Activated T-helper 17 cell treated with anti-CD3 and anti-CD28 coated beads, Interleukin-2, amount 50 U/mL, for 72 hours (primary cell): ENCODE measurements at regions not wholly inside any gene's neighbourhood (a gene's known extent, or its start where the extent isn't known, plus 50 kb on each side); places are given as distances from the start of the nearest gene placed in this dataset.

Experiments used
- ATAC-seq: fragments of 150-1000 bp; cut with Tn5 transposase; replicated peaks from 2 replicates; pipeline ENCODE4 v1.10.0; 2021; ENCODE audit warnings: mild to moderate bottlenecking, moderate library complexity
- H3K27ac Mint-ChIP-seq: one replicate; pipeline ENCODE4 v1.8.0; 2022; ENCODE audit warnings: mixed read lengths
- H3K27me3 Mint-ChIP-seq: one replicate; pipeline ENCODE4 v1.8.0; 2022; ENCODE audit warnings: mixed read lengths
- H3K36me3 Mint-ChIP-seq: one replicate; pipeline ENCODE4 v1.8.0; 2022; ENCODE audit warnings: low read depth, mild to moderate bottlenecking, mixed read lengths
- H3K4me1 Mint-ChIP-seq: one replicate; pipeline ENCODE4 v1.8.0; 2022; ENCODE audit warnings: mixed read lengths
- H3K4me3 Mint-ChIP-seq: one replicate; pipeline ENCODE4 v1.8.0; 2022; ENCODE audit warnings: mild to moderate bottlenecking, mixed read lengths
- H3K9me3 Mint-ChIP-seq: one replicate; pipeline ENCODE4 v1.8.0; 2022; ENCODE audit warnings: mixed read lengths

- no peaks in the 10 kb centered on the region for H3K4me1 Mint-ChIP-seq
- H3K36me3 Mint-ChIP-seq: no peaks in the 10 kb centered on the region
- H3K4me3 Mint-ChIP-seq: no peak overlapping the region
- no peak for ATAC-seq
- no peaks in the 10 kb centered on the region for H3K27me3 Mint-ChIP-seq
- H3K27ac Mint-ChIP-seq: no peak overlapping the region
- H3K9me3 Mint-ChIP-seq: no peaks in the 10 kb centered on the region
Measured at GRCh38 chr6:81694855-81695254, 57.6 kb downstream of the TENT5A start.

DNA sequence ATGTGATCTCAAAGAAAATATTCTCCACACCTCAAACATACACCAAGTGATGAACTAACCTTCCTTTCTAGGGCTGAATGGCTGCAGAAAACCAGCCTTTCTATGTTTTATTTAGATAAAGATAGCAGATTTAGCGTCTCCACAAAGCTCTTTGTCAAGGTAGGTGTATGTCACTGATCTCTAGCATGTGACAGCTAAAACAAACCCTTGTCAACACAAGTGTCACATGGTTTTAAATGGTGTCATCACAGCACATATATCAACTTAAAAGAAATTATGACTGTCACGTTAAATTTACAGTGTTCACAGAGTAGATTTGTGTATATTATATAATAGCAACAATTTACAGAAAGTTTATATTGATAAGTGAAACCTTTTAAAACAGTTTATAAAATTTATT lies 58.3 kb downstream of the TENT5A start:
- H3K27ac Mint-ChIP-seq: no peak overlapping the region
- no peaks in the 10 kb centered on the region for H3K36me3 Mint-ChIP-seq
- no peak overlapping the region for H3K4me3 Mint-ChIP-seq
- no peaks in the 10 kb centered on the region for H3K27me3 Mint-ChIP-seq
- H3K4me1 Mint-ChIP-seq: no peaks in the 10 kb centered on the region
- no peaks in the 10 kb centered on the region for H3K9me3 Mint-ChIP-seq
- no peak for ATAC-seq

DNA sequence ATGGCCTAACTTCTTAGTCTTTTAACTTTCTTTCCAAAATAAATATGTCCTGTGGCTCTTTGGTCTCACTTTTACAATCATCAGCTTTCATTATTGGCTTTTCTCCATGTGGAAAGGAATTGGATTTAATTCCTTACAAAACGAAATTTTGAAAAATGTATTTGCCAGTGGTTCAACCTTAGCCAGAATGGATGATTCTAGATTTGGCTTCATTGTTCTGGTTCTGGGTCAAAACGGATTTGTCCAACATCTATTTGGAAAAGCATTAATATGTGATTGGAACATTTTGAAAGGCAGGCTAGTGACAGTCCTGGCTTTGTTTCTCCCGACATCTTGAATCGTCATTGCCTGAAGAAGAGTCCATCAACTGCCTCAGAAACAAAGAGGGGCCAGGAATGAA lies 59.2 kb downstream of the TENT5A start:
- no peaks in the 10 kb centered on the region for H3K27me3 Mint-ChIP-seq
- no peaks in the 10 kb centered on the region for H3K36me3 Mint-ChIP-seq
- no peak overlapping the region for H3K4me3 Mint-ChIP-seq
- no peaks in the 10 kb centered on the region for H3K9me3 Mint-ChIP-seq
- H3K27ac Mint-ChIP-seq: no peak overlapping the region
- H3K4me1 Mint-ChIP-seq: no peaks in the 10 kb centered on the region
- ATAC-seq: no peak

DNA sequence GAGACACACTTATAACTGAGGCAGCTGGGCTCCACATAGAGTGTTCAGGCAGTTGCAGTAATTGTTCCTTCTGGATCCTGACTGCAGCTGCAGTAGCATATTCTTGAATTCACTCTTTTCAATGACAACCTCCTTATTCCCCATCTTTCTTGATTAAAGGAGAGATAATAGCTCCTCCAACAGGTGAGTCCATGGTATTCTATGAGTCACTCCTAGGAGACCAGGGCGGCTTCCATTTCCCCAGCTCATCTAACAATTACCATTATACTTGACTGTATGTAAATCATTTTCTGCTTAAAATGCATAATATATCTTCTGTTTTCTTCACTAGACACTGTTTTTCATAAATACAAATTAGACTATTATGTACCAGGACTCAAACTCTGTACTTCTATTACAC lies 62.4 kb downstream of the TENT5A start:
- Mint-ChIP-seq H3K4me1 (no peaks in the 10 kb centered on the region), H3K27me3 (no peaks in the 10 kb centered on the region), H3K36me3 (no peaks in the 10 kb centered on the region), H3K9me3 (no peaks in the 10 kb centered on the region), H3K27ac (no peak overlapping the region), H3K4me3 (no peak overlapping the region)
- no peak for ATAC-seq

DNA sequence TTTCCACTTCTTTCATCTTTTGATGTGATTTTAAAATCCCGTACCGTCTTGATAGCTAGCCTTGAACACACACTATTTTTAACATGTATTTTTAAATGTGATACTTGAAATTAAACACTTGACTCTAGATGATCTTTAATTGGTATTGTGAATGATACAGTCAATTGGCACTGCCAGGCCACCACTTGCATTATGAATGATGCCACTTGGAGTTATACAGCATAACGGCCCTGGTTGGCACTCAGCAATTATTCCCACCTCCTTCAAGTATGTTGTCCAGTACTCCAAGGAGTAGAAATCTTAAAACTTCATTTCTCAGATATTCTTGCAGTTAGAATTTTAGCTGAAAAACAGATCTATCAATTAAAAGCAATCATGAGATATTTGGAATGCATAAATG lies 62.9 kb downstream of the TENT5A start:
- Mint-ChIP-seq H3K27ac (no peak overlapping the region), H3K36me3 (no peaks in the 10 kb centered on the region), H3K4me3 (no peak overlapping the region), H3K27me3 (no peaks in the 10 kb centered on the region), H3K9me3 (no peaks in the 10 kb centered on the region), H3K4me1 (no peaks in the 10 kb centered on the region)
- no peak for ATAC-seq

DNA sequence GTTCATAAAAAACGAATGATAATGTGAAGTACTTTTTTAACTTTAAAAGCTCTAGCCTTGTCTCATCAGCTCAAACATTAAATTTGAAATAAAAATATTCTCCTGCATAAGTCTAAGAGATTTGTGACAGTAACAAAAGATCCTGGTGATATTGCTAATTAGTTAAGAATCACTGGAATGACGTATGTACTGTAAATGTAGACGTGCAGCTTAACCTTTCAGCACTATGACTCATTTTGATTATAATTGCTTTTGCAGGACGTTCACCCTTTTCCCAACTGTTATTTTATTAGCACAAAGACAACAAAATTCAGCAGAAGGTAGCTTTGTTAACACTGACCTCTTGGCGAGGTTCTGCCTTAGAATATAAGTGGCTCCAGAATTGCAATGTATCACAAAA lies 68.6 kb downstream of the TENT5A start:
- no peaks in the 10 kb centered on the region for H3K27me3 Mint-ChIP-seq
- ATAC-seq: no peak
- H3K27ac Mint-ChIP-seq: no peak overlapping the region
- H3K4me3 Mint-ChIP-seq: no peak overlapping the region
- H3K9me3 Mint-ChIP-seq: no peaks in the 10 kb centered on the region
- H3K4me1 Mint-ChIP-seq: no peaks in the 10 kb centered on the region
- H3K36me3 Mint-ChIP-seq: no peaks in the 10 kb centered on the region

DNA sequence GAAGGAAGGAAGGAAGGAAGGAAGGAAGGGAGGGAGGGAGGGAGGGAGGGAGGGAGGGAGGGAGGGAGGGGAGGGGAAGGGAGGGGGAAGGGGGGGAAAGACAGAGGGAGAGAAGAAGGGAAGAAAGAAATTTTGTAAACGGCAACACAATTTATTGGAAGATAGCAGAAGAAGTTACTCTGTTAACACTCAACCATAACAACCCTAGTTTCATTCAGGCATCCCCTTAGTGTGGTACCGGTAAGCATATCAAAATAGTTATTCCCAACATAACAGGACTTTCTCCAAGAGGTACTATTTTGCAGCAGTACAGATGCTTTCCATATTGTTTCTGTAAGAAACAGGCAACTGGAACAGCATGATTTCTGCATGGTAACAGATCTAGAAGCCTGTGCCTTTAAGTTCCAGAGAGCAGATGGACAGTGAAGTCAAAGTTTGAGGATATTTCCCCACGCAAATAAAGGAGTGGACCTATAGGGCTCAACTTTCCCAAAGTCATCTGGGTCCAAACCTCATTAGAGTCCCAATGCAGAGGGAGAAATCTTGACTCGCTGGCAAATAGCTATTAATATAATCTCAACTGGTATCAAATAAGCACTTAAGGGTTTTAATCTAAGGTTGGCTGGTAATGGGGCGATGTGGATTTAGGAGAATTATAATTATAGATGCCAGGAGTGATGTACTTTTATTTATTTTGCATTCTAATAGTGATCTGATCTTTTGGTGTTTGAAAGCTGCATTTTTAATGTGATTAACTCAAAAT lies 69.4 kb downstream of the TENT5A start:
- H3K27me3 Mint-ChIP-seq: no peaks in the 10 kb centered on the region
- no peaks in the 10 kb centered on the region for H3K9me3 Mint-ChIP-seq
- ATAC-seq: no peak
- no peaks in the 10 kb centered on the region for H3K36me3 Mint-ChIP-seq
- no peaks in the 10 kb centered on the region for H3K4me1 Mint-ChIP-seq
- no peak overlapping the region for H3K27ac Mint-ChIP-seq
- no peak overlapping the region for H3K4me3 Mint-ChIP-seq

GRCh38 chr6:81682235-81682795 lies 70.2 kb downstream of the TENT5A start:
- ATAC-seq: no peak
- no peak overlapping the region for H3K4me3 Mint-ChIP-seq

DNA sequence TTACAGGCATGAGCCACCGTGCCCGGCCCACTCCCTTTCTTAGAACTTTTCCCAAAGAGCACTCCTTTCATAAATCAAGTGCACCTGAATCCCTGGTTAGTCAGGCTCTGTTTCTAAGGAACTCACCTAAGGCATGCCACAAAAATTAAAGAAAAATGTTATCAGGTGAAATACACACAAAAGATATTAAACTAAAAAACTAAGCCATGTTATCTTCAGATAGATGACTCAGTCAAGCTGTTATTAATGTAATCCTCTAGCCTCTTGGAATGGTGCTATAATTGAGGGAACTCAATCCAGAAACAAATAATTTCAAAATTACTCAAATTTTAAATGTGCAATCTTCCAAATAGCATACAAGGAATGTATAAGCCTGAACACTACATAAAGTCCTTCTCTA lies 83.0 kb downstream of the TENT5A start:
- Mint-ChIP-seq H3K4me1 (no peaks in the 10 kb centered on the region), H3K27me3 (no peaks in the 10 kb centered on the region), H3K4me3 (no peak overlapping the region), H3K36me3 (no peaks in the 10 kb centered on the region), H3K27ac (no peak overlapping the region), H3K9me3 (peaks cover 9% of the 10 kb centered on the region)
- no peak for ATAC-seq

More at GRCh38 chr6:81682235-81682795, 70.2 kb downstream of the TENT5A start:
- H3K4me1 Mint-ChIP-seq: no peaks in the 10 kb centered on the region
- H3K36me3 Mint-ChIP-seq: no peaks in the 10 kb centered on the region
- H3K9me3 Mint-ChIP-seq: no peaks in the 10 kb centered on the region
- H3K27ac Mint-ChIP-seq: no peak overlapping the region
- no peaks in the 10 kb centered on the region for H3K27me3 Mint-ChIP-seq

DNA sequence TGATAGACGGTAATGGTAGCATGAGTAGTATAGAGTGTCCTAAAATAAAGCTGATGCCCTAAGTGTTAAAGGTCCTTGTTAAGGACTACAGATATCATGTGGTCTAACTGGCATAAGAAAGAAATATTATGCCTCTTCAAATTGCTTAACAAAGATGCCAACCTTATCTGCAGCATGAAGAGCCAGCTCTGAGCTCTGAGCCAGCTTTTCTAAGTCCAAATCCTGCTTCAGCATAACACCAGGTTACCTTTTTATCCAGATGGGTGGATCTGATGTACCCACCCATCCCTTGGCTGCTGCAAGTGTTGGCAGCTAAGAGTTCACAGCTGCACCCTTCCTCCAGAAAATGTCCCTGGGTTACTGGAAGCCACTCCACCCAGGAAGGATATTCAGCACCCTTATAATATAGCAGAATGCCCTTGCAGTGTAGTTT lies 83.8 kb downstream of the TENT5A start:
- Mint-ChIP-seq H3K4me3 (no peak overlapping the region), H3K9me3 (peaks cover 1% of the 10 kb centered on the region), H3K36me3 (no peaks in the 10 kb centered on the region)

GRCh38 chr6:81666481-81666880 lies 86.0 kb downstream of the TENT5A start:
- Mint-ChIP-seq H3K27me3 (no peaks in the 10 kb centered on the region), H3K4me3 (no peak overlapping the region), H3K36me3 (no peaks in the 10 kb centered on the region), H3K4me1 (no peaks in the 10 kb centered on the region), H3K9me3 (no peaks in the 10 kb centered on the region), H3K27ac (no peak overlapping the region)
- ATAC-seq: no peak

More for the DNA sequence above, 83.8 kb downstream of the TENT5A start:
- Mint-ChIP-seq H3K4me1 (no peaks in the 10 kb centered on the region), H3K27ac (no peak overlapping the region), H3K27me3 (no peaks in the 10 kb centered on the region)
- no peak for ATAC-seq

- H3K36me3 Mint-ChIP-seq: no peaks in the 10 kb centered on the region
- no peak overlapping the region for H3K4me3 Mint-ChIP-seq
- no peak for ATAC-seq
- peaks cover 5% of the 10 kb centered on the region for H3K9me3 Mint-ChIP-seq
- H3K4me1 Mint-ChIP-seq: no peaks in the 10 kb centered on the region
- H3K27me3 Mint-ChIP-seq: no peaks in the 10 kb centered on the region
- no peak overlapping the region for H3K27ac Mint-ChIP-seq
Measured at GRCh38 chr6:81656231-81656630, 96.2 kb downstream of the TENT5A start.

DNA sequence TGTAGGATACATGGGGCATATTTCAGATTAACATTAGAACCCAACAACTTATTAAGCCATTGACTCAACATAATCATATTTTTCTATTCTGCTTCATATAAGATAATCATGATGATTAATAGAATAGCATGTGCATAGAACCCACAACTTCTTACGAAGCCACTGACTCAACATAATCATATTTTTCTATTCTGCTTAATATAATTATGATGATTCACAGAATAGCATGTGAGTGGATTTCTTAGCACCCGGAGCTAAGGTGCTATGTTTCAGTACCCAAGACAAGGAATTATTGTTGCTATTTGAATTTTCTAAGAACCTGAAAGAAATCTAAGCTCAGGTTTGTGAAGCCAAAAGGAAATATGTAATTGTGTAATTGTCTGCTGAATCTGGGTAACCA lies 96.8 kb downstream of the TENT5A start:
- no peaks in the 10 kb centered on the region for H3K27me3 Mint-ChIP-seq
- no peaks in the 10 kb centered on the region for H3K4me1 Mint-ChIP-seq
- H3K4me3 Mint-ChIP-seq: no peak overlapping the region
- no peak overlapping the region for H3K27ac Mint-ChIP-seq
- no peak for ATAC-seq
- no peaks in the 10 kb centered on the region for H3K36me3 Mint-ChIP-seq
- H3K9me3 Mint-ChIP-seq: peaks cover 5% of the 10 kb centered on the region

DNA sequence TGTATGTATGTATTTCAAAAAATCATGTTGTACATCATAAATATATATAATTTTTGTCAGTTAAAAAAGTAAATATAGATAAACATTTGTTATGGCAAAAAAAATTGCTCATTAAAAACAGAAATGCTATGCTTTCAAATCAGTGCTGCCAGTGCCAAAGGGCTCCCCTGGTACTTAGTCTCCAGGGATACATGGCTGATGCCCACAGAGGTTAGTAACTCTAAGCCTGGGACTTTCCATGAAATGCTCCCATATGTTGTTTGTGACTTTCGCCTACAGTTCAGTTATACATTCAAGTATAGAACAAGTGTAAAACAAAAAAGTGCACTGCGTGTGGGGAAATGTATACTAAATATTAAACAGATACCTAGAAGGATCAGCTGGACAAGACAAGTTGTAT lies 104.0 kb downstream of the TENT5A start:
- no peaks in the 10 kb centered on the region for H3K36me3 Mint-ChIP-seq
- H3K27me3 Mint-ChIP-seq: no peaks in the 10 kb centered on the region
- peaks cover 14% of the 10 kb centered on the region for H3K9me3 Mint-ChIP-seq
- H3K27ac Mint-ChIP-seq: no peak overlapping the region
- ATAC-seq: no peak
- no peaks in the 10 kb centered on the region for H3K4me1 Mint-ChIP-seq
- no peak overlapping the region for H3K4me3 Mint-ChIP-seq

DNA sequence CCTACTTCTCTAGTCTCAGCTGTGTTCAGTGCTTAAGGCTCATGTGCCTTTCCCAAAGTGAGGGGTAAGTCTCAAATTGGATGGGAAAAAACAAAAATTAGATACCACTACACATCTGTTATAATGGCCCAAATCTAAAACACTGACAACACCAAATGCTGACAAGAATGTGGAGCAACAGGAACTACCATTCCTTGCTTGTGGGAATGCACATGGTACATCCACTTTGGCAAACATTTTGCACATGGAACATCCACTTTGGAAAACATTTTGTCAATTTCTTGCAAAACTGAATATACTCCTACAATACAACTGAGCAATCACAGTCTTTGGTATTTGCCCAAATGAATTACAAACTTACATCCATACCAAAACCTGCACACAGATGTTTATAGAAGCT lies 109.3 kb downstream of the TENT5A start:
- ATAC-seq: no peak
- Mint-ChIP-seq H3K27me3 (no peaks in the 10 kb centered on the region), H3K4me3 (no peak overlapping the region), H3K9me3 (peaks cover 12% of the 10 kb centered on the region), H3K27ac (no peak overlapping the region), H3K36me3 (no peaks in the 10 kb centered on the region), H3K4me1 (no peaks in the 10 kb centered on the region)
